ENCODE measurements at regions not wholly inside any gene's neighbourhood (a gene's known extent, or its start where the extent isn't known, plus 50 kb on each side); places are given as distances from the start of the nearest gene placed in this dataset.
"Not testable (repeated sequence)": the region's sequence is repeated elsewhere in the genome, so short reads cannot be mapped to it uniquely, and the experiment has no call there.

DNA sequence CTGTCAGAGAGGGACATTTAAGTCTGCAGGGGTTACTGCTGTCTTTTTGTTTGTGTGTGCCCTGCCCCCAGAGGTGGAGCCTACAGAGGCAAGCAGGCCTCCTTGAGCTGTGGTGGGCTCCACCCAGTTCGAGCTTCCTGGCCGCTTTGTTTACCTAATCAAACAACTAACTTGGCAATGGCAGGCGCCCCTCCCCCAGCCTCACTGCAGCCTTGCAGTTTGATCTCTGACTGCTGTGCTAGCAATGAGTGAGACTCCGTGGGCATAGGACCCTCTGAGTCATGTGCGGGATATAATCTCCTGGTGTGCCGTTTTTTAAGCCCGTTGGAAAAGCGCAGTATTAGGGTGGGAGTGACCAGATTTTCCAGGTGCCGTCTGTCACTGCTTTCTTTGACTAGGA is 216.8 kb upstream of the CDKN2B start:
- intact Hi-C loops (cut with micrococcal nuclease); H3K27ac Mint-ChIP-seq; H3K4me3 Mint-ChIP-seq; H3K9ac ChIP-seq (ENCODE audit: low read length); H4K20me1 ChIP-seq (ENCODE audit: control insufficient read depth, insufficient read depth, low read length, poor library complexity, severe bottlenecking); H3K4me1 Mint-ChIP-seq; ATAC-seq (ENCODE audit: low read depth); H3K4me3 ChIP-seq (ENCODE audit: control extremely low read depth in 1 of 5, extremely low read depth in 1 of 5, insufficient read depth in 1 of 5, low read depth in 2 of 5, low read length in 4 of 5); H3K27me3 ChIP-seq (replicated peaks in 1 of 4; ENCODE audit: control extremely low read depth in 1 of 4, control insufficient read depth in 3 of 4, insufficient read depth in 4 of 4, low read length in 3 of 4); POLR2A ChIA-PET; H3K9me3 Mint-ChIP-seq (ENCODE audit: insufficient read depth); H3K27ac ChIP-seq (ENCODE audit: low read length in 2 of 2); H3K27me3 Mint-ChIP-seq; H2AFZ ChIP-seq (ENCODE audit: insufficient read depth, low read depth, low read length, poor library complexity, severe bottlenecking); H3K4me1 ChIP-seq (ENCODE audit: control insufficient read depth in 2 of 2, insufficient read depth in 2 of 2, low read length in 2 of 2); H3K79me2 ChIP-seq (ENCODE audit: control insufficient read depth, insufficient read depth, low read length); H3K36me3 ChIP-seq (replicated peaks in 1 of 2; ENCODE audit: control extremely low read depth in 1 of 2, control insufficient read depth in 1 of 2, extremely low read depth in 1 of 2, insufficient read depth in 2 of 2, low read length in 1 of 2); DNase-seq; H3K4me2 ChIP-seq (replicated peaks; ENCODE audit: low read depth, low read length, poor library complexity, severe bottlenecking): not testable (repeated sequence)
- WGBS (ENCODE audit: insufficient coverage) = 91% methylated on average over 8 of the region's 9 CpGs
- H3K9me3 ChIP-seq (ENCODE audit: control extremely low read depth in 1 of 3, control insufficient read depth in 2 of 3, insufficient read depth in 1 of 3, low read length in 2 of 3) = peaks cover 0 to 15% (median 5%) of the 10 kb centered on the region in 3 donors
- CTCF ChIA-PET = interaction anchor here (0.7 to 1.7 kb wide), 2 partner anchors 232 to 412 kb away, joined by 3 to 8 read pairs; partner anchors contain the start of gene CDKN2A

DNA sequence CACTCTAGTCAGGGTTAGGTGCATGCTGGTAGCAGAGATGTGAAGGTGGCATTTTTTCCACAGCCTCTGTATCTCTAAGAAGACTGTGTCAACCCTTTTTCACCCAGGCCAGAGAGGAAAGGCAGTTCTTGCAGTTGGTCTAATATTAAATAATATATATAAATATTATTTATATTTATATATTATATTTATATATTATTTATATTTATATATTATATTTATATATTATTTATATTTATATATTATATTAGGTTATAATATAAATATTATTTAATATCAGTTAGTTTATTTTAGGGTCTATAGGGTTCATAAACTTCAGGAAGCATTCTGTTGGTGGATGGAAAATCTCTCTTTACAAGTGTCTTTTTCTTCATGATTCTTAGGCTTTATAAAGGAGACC is 218.6 kb upstream of the DMRTA1 start:
- no peak for ATAC-seq (ENCODE audit: low read depth)
- TF ChIP-seq, protein P1, sequence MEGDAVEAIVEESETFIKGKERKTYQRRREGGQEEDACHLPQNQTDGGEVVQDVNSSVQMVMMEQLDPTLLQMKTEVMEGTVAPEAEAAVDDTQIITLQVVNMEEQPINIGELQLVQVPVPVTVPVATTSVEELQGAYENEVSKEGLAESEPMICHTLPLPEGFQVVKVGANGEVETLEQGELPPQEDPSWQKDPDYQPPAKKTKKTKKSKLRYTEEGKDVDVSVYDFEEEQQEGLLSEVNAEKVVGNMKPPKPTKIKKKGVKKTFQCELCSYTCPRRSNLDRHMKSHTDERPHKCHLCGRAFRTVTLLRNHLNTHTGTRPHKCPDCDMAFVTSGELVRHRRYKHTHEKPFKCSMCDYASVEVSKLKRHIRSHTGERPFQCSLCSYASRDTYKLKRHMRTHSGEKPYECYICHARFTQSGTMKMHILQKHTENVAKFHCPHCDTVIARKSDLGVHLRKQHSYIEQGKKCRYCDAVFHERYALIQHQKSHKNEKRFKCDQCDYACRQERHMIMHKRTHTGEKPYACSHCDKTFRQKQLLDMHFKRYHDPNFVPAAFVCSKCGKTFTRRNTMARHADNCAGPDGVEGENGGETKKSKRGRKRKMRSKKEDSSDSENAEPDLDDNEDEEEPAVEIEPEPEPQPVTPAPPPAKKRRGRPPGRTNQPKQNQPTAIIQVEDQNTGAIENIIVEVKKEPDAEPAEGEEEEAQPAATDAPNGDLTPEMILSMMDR (IDR thresholded peaks at IDR 0.05) = no peak
- no peak for TF ChIP-seq EZH2 (IDR thresholded peaks at IDR 0.05; ENCODE audit: borderline replicate concordance, insufficient read depth, low read depth, low read length, poor library complexity, severe bottlenecking)
- no peaks in the 10 kb centered on the region for H3K9me3 Mint-ChIP-seq (ENCODE audit: insufficient read depth)
- no peak for DNase-seq
- H3K36me3 ChIP-seq (replicated peaks in 1 of 2; ENCODE audit: control extremely low read depth in 1 of 2, control insufficient read depth in 1 of 2, extremely low read depth in 1 of 2, insufficient read depth in 2 of 2, low read length in 1 of 2) = no peaks in the 10 kb centered on the region
- no peak overlapping the region for H3K27ac Mint-ChIP-seq
- H4K20me1 ChIP-seq (ENCODE audit: control insufficient read depth, insufficient read depth, low read length, poor library complexity, severe bottlenecking) = no peaks in the 10 kb centered on the region
- peaks cover 0 to 4% (median 0%) of the 10 kb centered on the region in 4 experiments for H3K27me3 ChIP-seq (replicated peaks in 1 of 4; ENCODE audit: control extremely low read depth in 1 of 4, control insufficient read depth in 3 of 4, insufficient read depth in 4 of 4, low read length in 3 of 4)
- peaks cover 3% of the 10 kb centered on the region for H3K4me1 Mint-ChIP-seq
- H3K9ac ChIP-seq (ENCODE audit: low read length) = no peak overlapping the region
- POLR2A ChIA-PET = no interaction called here
- H3K4me3 Mint-ChIP-seq = no peak overlapping the region
- H3K27ac ChIP-seq (ENCODE audit: low read length in 2 of 2) = no peak overlapping the region
- peaks cover 0 to 18% (median 13%) of the 10 kb centered on the region in 3 donors for H3K9me3 ChIP-seq (ENCODE audit: control extremely low read depth in 1 of 3, control insufficient read depth in 2 of 3, insufficient read depth in 1 of 3, low read length in 2 of 3)
- H3K4me1 ChIP-seq (ENCODE audit: control insufficient read depth in 2 of 2, insufficient read depth in 2 of 2, low read length in 2 of 2) = peaks cover 3% of the 10 kb centered on the region in 2 donors
- H3K4me2 ChIP-seq (replicated peaks; ENCODE audit: low read depth, low read length, poor library complexity, severe bottlenecking) = no peak overlapping the region
- intact Hi-C loops (cut with micrococcal nuclease) = no loop called here
- CTCF ChIA-PET = interaction anchor here (0.8 to 2.5 kb wide), 5 partner anchors 16 to 416 kb away, joined by 3 to 12 read pairs (median 5); no protein-coding TSS in a partner anchor
- H3K27me3 Mint-ChIP-seq = peaks cover 15% of the 10 kb centered on the region
- H2AFZ ChIP-seq (ENCODE audit: insufficient read depth, low read depth, low read length, poor library complexity, severe bottlenecking) = no peak overlapping the region
- no peak overlapping the region for H3K4me3 ChIP-seq (ENCODE audit: control extremely low read depth in 1 of 5, extremely low read depth in 1 of 5, insufficient read depth in 1 of 5, low read depth in 2 of 5, low read length in 4 of 5)
- H3K79me2 ChIP-seq (ENCODE audit: control insufficient read depth, insufficient read depth, low read length) = no peaks in the 10 kb centered on the region
